WTC11 (cell line): ENCODE measurements at regions not wholly inside any gene's neighbourhood (a gene's known extent, or its start where the extent isn't known, plus 50 kb on each side); places are given as distances from the start of the nearest gene placed in this dataset.

Source experiments
- ATAC-seq: fragments of 200-7000 bp; cut with Tn5 transposase; 2 replicates; pipeline ENCODE4 v1.10.0; 2021; ENCODE audit warnings: mild to moderate bottlenecking, moderate library complexity
- CTCF ChIA-PET: fragments of 300-600 bp; sonication (Branson Sonifier 250); formaldehyde crosslinking; loops from one replicate; lab custom pipeline; 2021; ENCODE audit warnings: antibody characterized with exemption; lab: Charles Lee
- POLR2A ChIA-PET: fragments of 350-600 bp; sonication (Branson Sonifier 250); formaldehyde crosslinking; loops from one replicate; lab custom pipeline; 2021; ENCODE audit warnings: antibody characterized with exemption; lab: Charles Lee
- DNase-seq: peaks from one replicate; pipeline ENCODE4 v3.0.0; 2021; ENCODE audit warnings: low spot score
- H3K27ac Mint-ChIP-seq: 2 replicates; pipeline ENCODE4 v1.8.0; 2021; ENCODE audit warnings: mixed read lengths
- H3K27me3 Mint-ChIP-seq: 2 replicates; pipeline ENCODE4 v1.8.0; 2021; ENCODE audit warnings: low read depth, mild to moderate bottlenecking, moderate library complexity, mixed read lengths
- H3K36me3 Mint-ChIP-seq: 2 replicates; pipeline ENCODE4 v1.8.0; 2021; ENCODE audit warnings: mixed read lengths
- H3K4me1 Mint-ChIP-seq: 2 replicates; pipeline ENCODE4 v1.8.0; 2022; ENCODE audit warnings: mixed read lengths
- H3K4me3 Mint-ChIP-seq: 2 replicates; pipeline ENCODE4 v1.8.0; 2021; ENCODE audit warnings: mild to moderate bottlenecking, moderate library complexity, mixed read lengths
- H3K9me3 Mint-ChIP-seq: 2 replicates; pipeline ENCODE4 v1.8.0; 2021; ENCODE audit warnings: mixed read lengths
- ATF2 ChIP-seq: sonication (generic); formaldehyde crosslinking; IDR thresholded peaks from 2 replicates; pipeline ENCODE4 v1.8.1; 2022; ENCODE audit warnings: low read depth, missing genetic modification reagents, borderline replicate concordance
- ATF3 ChIP-seq: sonication (generic); formaldehyde crosslinking; conservative IDR thresholded peaks from 2 replicates; pipeline ENCODE4 v1.8.1; 2022; ENCODE audit warnings: mild to moderate bottlenecking, missing genetic modification reagents
- E2F5 ChIP-seq: sonication (generic); formaldehyde crosslinking; IDR thresholded peaks from 2 replicates; pipeline ENCODE4 v1.8.1; 2022; ENCODE audit warnings: mild to moderate bottlenecking, moderate library complexity, missing genetic modification reagents
- ESRRA ChIP-seq: sonication (generic); formaldehyde crosslinking; IDR thresholded peaks from 2 replicates; pipeline ENCODE4 v1.8.1; 2022; ENCODE audit warnings: mild to moderate bottlenecking, missing genetic modification reagents, borderline replicate concordance
- FOXK1 ChIP-seq: sonication (generic); formaldehyde crosslinking; IDR thresholded peaks from 2 replicates; pipeline ENCODE4 v1.8.0; 2022; ENCODE audit warnings: mild to moderate bottlenecking, moderate library complexity, missing genetic modification reagents
- GABPB1 ChIP-seq: sonication (generic); formaldehyde crosslinking; IDR thresholded peaks from 2 replicates; pipeline ENCODE4 v1.8.1; 2023; ENCODE audit warnings: mild to moderate bottlenecking, missing genetic modification reagents
- GTF2I ChIP-seq: fragments of 250-450 bp; sonication (Bioruptor Pico); conservative IDR thresholded peaks from 2 replicates; pipeline ENCODE4 v1.4.0; 2021; ENCODE audit warnings: mild to moderate bottlenecking
- NFE2L1 ChIP-seq: sonication (generic); formaldehyde crosslinking; IDR thresholded peaks from 2 replicates; pipeline ENCODE4 v1.8.1; 2023; ENCODE audit warnings: missing genetic modification reagents
- NR3C1 ChIP-seq: sonication (generic); formaldehyde crosslinking; conservative IDR thresholded peaks from 2 replicates; pipeline ENCODE4 v1.8.1; 2023; ENCODE audit warnings: low read depth, mild to moderate bottlenecking, missing genetic modification reagents
- OVOL2 ChIP-seq: fragments of 250-450 bp; sonication (Bioruptor Pico); IDR thresholded peaks from 2 replicates; pipeline ENCODE4 v1.9.0; 2021; ENCODE audit warnings: mild to moderate bottlenecking, borderline replicate concordance
- RORB ChIP-seq: fragments of 250-450 bp; sonication (Bioruptor Pico); IDR thresholded peaks from 2 replicates; pipeline ENCODE4 v1.9.0; 2021; ENCODE audit warnings: mild to moderate bottlenecking
- SP1 ChIP-seq: sonication (generic); formaldehyde crosslinking; conservative IDR thresholded peaks from 2 replicates; pipeline ENCODE4 v1.8.1; 2022; ENCODE audit warnings: missing genetic modification reagents
- ZNF219 ChIP-seq: sonication (generic); formaldehyde crosslinking; IDR thresholded peaks from 2 replicates; pipeline ENCODE4 v1.8.0; 2023; ENCODE audit warnings: missing genetic modification reagents, mild to moderate bottlenecking, borderline replicate concordance
- ZNF281 ChIP-seq: sonication (generic); formaldehyde crosslinking; IDR thresholded peaks from 2 replicates; pipeline ENCODE4 v1.8.0; 2023; ENCODE audit warnings: mild to moderate bottlenecking, missing genetic modification reagents
- ZSCAN18 ChIP-seq: fragments of 250-450 bp; sonication (Bioruptor Pico); IDR thresholded peaks from 2 replicates; pipeline ENCODE4 v2.1.2; 2022; ENCODE audit warnings: mild to moderate bottlenecking, moderate library complexity

- Mint-ChIP-seq H3K9me3 (peaks cover under 1% of the 10 kb centered on the region; the same call in 1 of the 2 replicates), H3K4me1 (no peaks in the 10 kb centered on the region), H3K27ac (no peak overlapping the region), H3K27me3 (no peaks in the 10 kb centered on the region), H3K36me3 (no peaks in the 10 kb centered on the region), H3K4me3 (no peak overlapping the region)
- DNase-seq: no peak
- ChIA-PET CTCF (no interaction called here), POLR2A (interaction anchor here (0.7 kb wide), 1 partner anchor 22 kb away, joined by 4 read pairs; no protein-coding TSS in a partner anchor)
- ATAC-seq: no peak
- no peak for TF ChIP-seq OVOL2 (CRISPR knock-in tag)
- TF ChIP-seq FOXK1 (CRISPR knock-in tag): no peak
- TF ChIP-seq NR3C1 (CRISPR knock-in tag): no peak
- no peak for TF ChIP-seq RORB (CRISPR knock-in tag)
- no peak for TF ChIP-seq ATF3 (CRISPR knock-in tag)
- no peak for TF ChIP-seq GABPB1 (CRISPR knock-in tag)
These were observed 1015.3 kb downstream of the ARAP2 start for GRCh38 chr4:35229021-35229420.

GRCh38 chr4:35237924-35238323 lies 1006.4 kb downstream of the ARAP2 start:
- no peaks in the 10 kb centered on the region for H3K27me3 Mint-ChIP-seq
- CTCF ChIA-PET: no interaction called here
- ATAC-seq (no peak), DNase-seq (no peak)
- no peak overlapping the region for H3K4me3 Mint-ChIP-seq
- POLR2A ChIA-PET: no interaction called here
- peaks cover 10% of the 10 kb centered on the region for H3K36me3 Mint-ChIP-seq
- no peak overlapping the region for H3K27ac Mint-ChIP-seq
- TF ChIP-seq E2F5 (CRISPR knock-in tag) (no peak), FOXK1 (CRISPR knock-in tag) (no peak), ESRRA (CRISPR knock-in tag) (no peak)
- peaks cover 12% of the 10 kb centered on the region for H3K9me3 Mint-ChIP-seq
- H3K4me1 Mint-ChIP-seq: no peaks in the 10 kb centered on the region

- Mint-ChIP-seq H3K4me1 (no peaks in the 10 kb centered on the region), H3K36me3 (peaks cover 10% of the 10 kb centered on the region), H3K27me3 (no peaks in the 10 kb centered on the region), H3K9me3 (peaks cover 12% of the 10 kb centered on the region), H3K27ac (no peak overlapping the region), H3K4me3 (no peak overlapping the region)
- DNase-seq (no peak), ATAC-seq (no peak)
- ChIA-PET CTCF (no interaction called here), POLR2A (no interaction called here)
- TF ChIP-seq GTF2I (no peak), ZSCAN18 (CRISPR knock-in tag) (no peak), E2F5 (CRISPR knock-in tag) (no peak)
These were observed 1005.5 kb downstream of the ARAP2 start for GRCh38 chr4:35238793-35239192.

- Mint-ChIP-seq H3K4me3 (no peak overlapping the region), H3K4me1 (peaks cover 17% of the 10 kb centered on the region), H3K36me3 (no peaks in the 10 kb centered on the region), H3K27me3 (no peaks in the 10 kb centered on the region), H3K9me3 (no peaks in the 10 kb centered on the region), H3K27ac (no peak overlapping the region)
- TF ChIP-seq ZNF281 (CRISPR knock-in tag): no peak
- no peak for TF ChIP-seq ZNF219
- TF ChIP-seq NFE2L1 (CRISPR knock-in tag): no peak
- TF ChIP-seq SP1 (CRISPR knock-in tag): no peak
- no peak for TF ChIP-seq ATF2 (CRISPR knock-in tag)
- ATAC-seq (no peak), DNase-seq (no peak)
- ChIA-PET CTCF (interaction anchor here (1.4 kb wide), 1 partner anchor 161 kb away, joined by 4 read pairs; no protein-coding TSS in a partner anchor), POLR2A (interaction anchor here (0.5 to 0.6 kb wide), 2 partner anchors 133 to 581 kb away, joined by 3 to 6 read pairs; no protein-coding TSS in a partner anchor)
These were observed 997.8 kb downstream of the ARAP2 start for GRCh38 chr4:35246493-35246892.
